Smooth muscle cell (in vitro differentiated cells): ENCODE measurements at regions not wholly inside any gene's neighbourhood (a gene's known extent, or its start where the extent isn't known, plus 50 kb on each side); places are given as distances from the start of the nearest gene placed in this dataset.

ENCODE experiments used
- DNase-seq: peaks from one replicate; lab custom pipeline; 2025; ENCODE audit not compliant: unreplicated experiment; lab: John Stamatoyannopoulos, UW
- H2AFZ ChIP-seq: fragments of 200-600 bp; sonication (generic); 2 replicates; pipeline ENCODE4 v1.6.0; 2016; ENCODE audit warnings: antibody characterized with exemption, low read depth, mild to moderate bottlenecking
- H3F3A ChIP-seq: fragments of 200-600 bp; sonication (generic); 2 replicates; pipeline ENCODE4 v1.6.0; 2017; ENCODE audit warnings: antibody characterized with exemption, low read depth
- H3K27ac ChIP-seq: fragments of 200-600 bp; sonication (generic); 2 replicates; pipeline ENCODE4 v1.5.1; 2016; ENCODE audit warnings: low read depth, mild to moderate bottlenecking
- H3K27me3 ChIP-seq: fragments of 200-600 bp; sonication (generic); 2 replicates; pipeline ENCODE4 v1.6.1; 2016; ENCODE audit warnings: low read depth, mild to moderate bottlenecking
- H3K36me3 ChIP-seq: fragments of 200-600 bp; sonication (generic); 2 replicates; pipeline ENCODE4 v1.5.1; 2016; ENCODE audit warnings: low read depth
- H3K4me1 ChIP-seq: fragments of 200-600 bp; sonication (generic); 2 replicates; pipeline ENCODE4 v1.5.1; 2016; ENCODE audit warnings: low read depth
- H3K4me2 ChIP-seq: fragments of 200-600 bp; sonication (generic); 2 replicates; pipeline ENCODE4 v1.6.0; 2016; ENCODE audit warnings: mild to moderate bottlenecking
- H3K4me3 ChIP-seq: fragments of 200-600 bp; sonication (generic); 2 replicates; pipeline ENCODE4 v1.5.1; 2016; ENCODE audit warnings: mild to moderate bottlenecking
- H3K79me2 ChIP-seq: fragments of 200-600 bp; sonication (generic); 2 replicates; pipeline ENCODE4 v1.6.0; 2016; ENCODE audit warnings: low read depth, mild to moderate bottlenecking
- H3K9ac ChIP-seq: fragments of 200-600 bp; sonication (generic); 2 replicates; pipeline ENCODE4 v1.6.0; 2016; ENCODE audit warnings: low read depth
- H3K9me3 ChIP-seq: fragments of 200-600 bp; sonication (generic); replicated peaks from 2 replicates; pipeline ENCODE4 v1.5.1; 2016; ENCODE audit warnings: low read depth
- H4K20me1 ChIP-seq: fragments of 200-600 bp; sonication (generic); 2 replicates; pipeline ENCODE4 v1.6.0; 2016; ENCODE audit warnings: low read depth
- CTCF ChIP-seq: fragments of 200-600 bp; sonication (generic); IDR thresholded peaks from 2 replicates; pipeline ENCODE4 v1.5.1; 2017; ENCODE audit warnings: borderline replicate concordance, mild to moderate bottlenecking, antibody characterized with exemption; ENCODE audit not compliant: insufficient read depth, poor library complexity, severe bottlenecking
- WGBS: methylation state at CpG from one replicate; pipeline ENCODE4 v1.1.7; 2016; ENCODE audit warnings: low lambda C conversion rate; 5-methylcytosine and 5-hydroxymethylcytosine counted together

- Histone ChIP-seq H3K4me1 (peaks cover 8% of the 10 kb centered on the region), H3K36me3 (no peaks in the 10 kb centered on the region), H3K4me3 (no peak overlapping the region), H3K4me2 (no peak overlapping the region), H3K27me3 (no peaks in the 10 kb centered on the region), H3K9ac (no peak overlapping the region), H2AFZ (no peak overlapping the region), H3K27ac (no peak overlapping the region), H3K79me2 (no peaks in the 10 kb centered on the region), H4K20me1 (no peaks in the 10 kb centered on the region), H3F3A (no peaks in the 10 kb centered on the region), H3K9me3 (no peaks in the 10 kb centered on the region)
- no peak for TF ChIP-seq CTCF
- no peak for DNase-seq
- WGBS: 91% methylated on average over 11 of the region's 11 CpGs
These were observed 688.6 kb downstream of the NOVA1 start for GRCh38 chr14:25909045-25909747.

- H2AFZ ChIP-seq: no peak overlapping the region
- WGBS: 84% methylated on average over 3 of the region's 3 CpGs
- no peak overlapping the region for H3K4me3 ChIP-seq
- H3K27ac ChIP-seq: no peak overlapping the region
- H3K4me1 ChIP-seq: peaks cover 8% of the 10 kb centered on the region
- H3K36me3 ChIP-seq: no peaks in the 10 kb centered on the region
- no peak overlapping the region for H3K9ac ChIP-seq
- TF ChIP-seq CTCF: no peak
- no peaks in the 10 kb centered on the region for H3K9me3 ChIP-seq
- no peak overlapping the region for H3K4me2 ChIP-seq
- H3F3A ChIP-seq: no peaks in the 10 kb centered on the region
- H4K20me1 ChIP-seq: no peaks in the 10 kb centered on the region
- no peak for DNase-seq
- H3K79me2 ChIP-seq: no peaks in the 10 kb centered on the region
- no peaks in the 10 kb centered on the region for H3K27me3 ChIP-seq
These were observed 689.4 kb downstream of the NOVA1 start for GRCh38 chr14:25908277-25909044.

GRCh38 chr14:25904446-25904845 is 693.4 kb downstream of the NOVA1 start:
- no peaks in the 10 kb centered on the region for H3K36me3 ChIP-seq
- no peaks in the 10 kb centered on the region for H4K20me1 ChIP-seq
- H3K4me2 ChIP-seq: no peak overlapping the region
- no peak overlapping the region for H3K4me3 ChIP-seq
- H3K9me3 ChIP-seq: no peaks in the 10 kb centered on the region
- no peaks in the 10 kb centered on the region for H3K79me2 ChIP-seq
- no peak overlapping the region for H3K27ac ChIP-seq
- no peak overlapping the region for H2AFZ ChIP-seq
- no peaks in the 10 kb centered on the region for H3F3A ChIP-seq
- H3K9ac ChIP-seq: no peak overlapping the region
- DNase-seq: no peak
- peaks cover 8% of the 10 kb centered on the region for H3K4me1 ChIP-seq
- no peak for TF ChIP-seq CTCF
- WGBS: 89% methylated on average over 3 of the region's 3 CpGs
- H3K27me3 ChIP-seq: no peaks in the 10 kb centered on the region
